IgD-negative memory B cell (primary cell): ENCODE measurements at regions not wholly inside any gene's neighbourhood (a gene's known extent, or its start where the extent isn't known, plus 50 kb on each side); places are given as distances from the start of the nearest gene placed in this dataset.
A peak's percentile ranks its signal among the peaks of the same experiment; 100 is the strongest.
"Not testable (repeated sequence)": the region's sequence is repeated elsewhere in the genome, so short reads cannot be mapped to it uniquely, and the experiment has no call there.

ENCODE experiments used
- H3K27ac Mint-ChIP-seq, 3 donors: one replicate each; pipeline ENCODE4 v1.8.0; 2020 to 2022; ENCODE audit warnings: mild to moderate bottlenecking in 3 of 3, mixed read lengths in 3 of 3, moderate library complexity in 1 of 3
- H3K27me3 Mint-ChIP-seq: one replicate; pipeline ENCODE4 v1.8.0; 2021; ENCODE audit warnings: mixed read lengths
- H3K36me3 Mint-ChIP-seq: one replicate; pipeline ENCODE4 v1.8.0; 2020; ENCODE audit warnings: mild to moderate bottlenecking, mixed read lengths
- H3K4me1 Mint-ChIP-seq, 3 donors: one replicate each; pipeline ENCODE4 v1.8.0; 2020 to 2022; ENCODE audit warnings: mixed read lengths in 3 of 3, mild to moderate bottlenecking in 1 of 3
- H3K4me3 Mint-ChIP-seq, 4 donors: one replicate each; pipeline ENCODE4 v1.8.0; 2020 to 2022; ENCODE audit warnings: mild to moderate bottlenecking in 4 of 4, mixed read lengths in 4 of 4, moderate library complexity in 3 of 4
- H3K9me3 Mint-ChIP-seq, 3 donors: one replicate each; pipeline ENCODE4 v1.8.0; 2020 to 2021; ENCODE audit warnings: mixed read lengths in 3 of 3, mild to moderate bottlenecking in 1 of 3

DNA sequence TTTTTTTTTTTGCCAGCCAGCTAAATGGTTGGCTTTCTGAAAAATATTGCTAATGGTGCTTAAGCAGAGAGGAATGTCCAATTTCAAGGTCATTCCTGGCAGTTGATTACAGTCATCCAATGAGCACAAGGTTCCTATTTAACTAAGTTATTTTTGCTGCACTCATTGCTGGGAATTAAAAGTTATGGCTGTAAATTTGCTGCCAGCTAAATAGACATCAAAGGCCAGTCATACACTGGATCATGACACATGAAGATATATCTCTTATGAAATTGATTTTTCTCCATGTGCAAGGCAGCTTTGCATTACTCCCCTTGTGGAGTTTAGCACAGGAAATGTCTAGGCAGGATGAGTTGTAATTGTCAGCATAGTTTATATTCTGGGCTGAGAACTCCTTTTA is 1898.4 kb upstream of the CELF4 start:
- Mint-ChIP-seq H3K4me1 (no peaks in the 10 kb centered on the region), H3K36me3 (no peaks in the 10 kb centered on the region), H3K27me3 (no peaks in the 10 kb centered on the region), H3K4me3 (no peak overlapping the region), H3K9me3 (peaks cover 0 to 4% (median 1%) of the 10 kb centered on the region in 3 donors), H3K27ac (no peak overlapping the region)

DNA sequence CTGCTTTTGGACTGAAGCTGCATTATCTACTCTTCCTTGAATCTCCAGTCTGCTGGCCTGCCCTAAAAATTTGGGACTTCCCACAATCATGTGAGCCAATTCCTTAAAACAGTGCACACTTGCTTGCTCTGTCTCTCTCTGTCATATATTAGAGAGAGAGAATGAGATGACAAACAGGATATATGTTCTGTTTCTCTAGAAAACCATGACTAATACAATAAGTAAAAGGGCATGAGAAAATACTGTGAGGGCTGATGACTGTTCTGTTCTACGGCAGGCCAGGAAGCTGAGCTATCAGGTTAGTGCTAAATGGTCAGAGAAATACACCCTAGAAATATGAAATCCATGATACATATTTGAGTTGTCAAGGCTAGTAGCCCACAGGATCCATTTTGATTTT is 1896.8 kb upstream of the CELF4 start:
- Mint-ChIP-seq H3K4me1 (no peaks in the 10 kb centered on the region), H3K9me3 (peaks cover 1 to 8% (median 2%) of the 10 kb centered on the region in 3 donors), H3K4me3 (no peak overlapping the region), H3K36me3 (no peaks in the 10 kb centered on the region), H3K27me3 (no peaks in the 10 kb centered on the region), H3K27ac (no peak overlapping the region)

DNA sequence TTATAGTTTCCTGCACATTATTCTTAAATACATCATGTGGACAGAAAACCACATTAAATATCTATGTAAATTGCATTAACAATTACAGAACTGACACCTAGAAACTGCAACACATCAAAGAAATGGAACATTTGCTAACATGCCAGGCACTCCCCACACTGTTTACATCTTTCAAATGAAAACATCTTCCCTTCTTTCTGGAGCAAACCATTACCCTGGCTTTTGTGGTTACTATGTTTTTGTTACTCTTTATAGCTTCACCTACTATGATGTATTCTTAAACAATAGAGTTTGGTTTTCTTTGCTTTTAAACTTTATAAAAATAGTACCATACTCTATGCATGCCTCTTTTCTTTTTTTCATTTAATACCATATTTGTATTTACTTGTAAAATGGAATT is 1894.5 kb upstream of the CELF4 start:
- H3K27me3 Mint-ChIP-seq: no peaks in the 10 kb centered on the region
- H3K27ac Mint-ChIP-seq: no peak overlapping the region
- H3K4me1 Mint-ChIP-seq: no peaks in the 10 kb centered on the region
- H3K36me3 Mint-ChIP-seq: no peaks in the 10 kb centered on the region
- no peak overlapping the region for H3K4me3 Mint-ChIP-seq
- peaks cover 2 to 6% (median 4%) of the 10 kb centered on the region in 3 donors for H3K9me3 Mint-ChIP-seq

DNA sequence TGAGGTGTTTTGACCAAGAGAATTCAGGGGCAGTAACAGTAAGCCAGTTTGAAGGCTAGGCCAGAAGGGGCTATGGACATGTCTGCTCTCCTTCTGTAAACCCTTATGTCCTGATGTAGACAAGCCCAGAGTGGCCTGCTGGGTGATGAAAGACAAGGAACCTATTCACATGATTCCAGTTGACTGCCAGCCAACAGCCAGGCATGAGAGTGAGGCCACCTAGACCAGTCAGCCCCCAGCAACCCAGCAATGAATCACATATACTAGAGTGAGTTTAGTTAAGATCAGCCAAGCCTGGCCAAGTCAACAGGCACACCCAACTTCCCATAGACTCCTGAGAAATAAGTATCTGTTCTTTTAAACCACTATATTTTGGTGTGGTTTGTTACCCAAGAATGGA is 1889.7 kb upstream of the CELF4 start:
- Mint-ChIP-seq H3K27me3 (no peaks in the 10 kb centered on the region), H3K4me3 (no peak overlapping the region)

DNA sequence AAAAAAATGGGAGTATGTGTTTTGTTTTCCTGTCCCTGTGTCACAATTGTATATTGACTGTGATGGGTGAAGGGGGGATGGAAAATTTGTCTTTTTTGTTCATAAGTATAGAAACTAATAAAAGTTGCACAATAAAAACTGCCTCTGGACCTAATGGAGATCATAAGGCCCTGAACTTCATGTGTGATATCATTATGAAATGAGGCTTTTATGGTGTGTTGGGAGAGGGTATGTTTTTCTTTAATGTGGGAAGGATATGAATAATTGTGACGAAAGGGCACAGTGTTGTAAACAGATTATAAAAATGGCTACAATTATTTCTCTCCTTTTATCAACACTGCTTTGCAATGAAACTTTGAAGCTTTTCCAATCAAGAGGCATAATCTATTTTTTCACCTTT is 1889.3 kb upstream of the CELF4 start:
- Mint-ChIP-seq H3K4me1 (no peaks in the 10 kb centered on the region), H3K27ac (no peak overlapping the region), H3K27me3 (no peaks in the 10 kb centered on the region), H3K4me3 (no peak overlapping the region), H3K36me3 (no peaks in the 10 kb centered on the region), H3K9me3 (peaks cover 4 to 16% (median 6%) of the 10 kb centered on the region in 3 donors)

More for the DNA sequence above, 1889.7 kb upstream of the CELF4 start:
- no peaks in the 10 kb centered on the region for H3K36me3 Mint-ChIP-seq
- H3K27ac Mint-ChIP-seq: peak overlapping the region in 1 of 3 donors; percentile 76
- H3K4me1 Mint-ChIP-seq: no peaks in the 10 kb centered on the region
- H3K9me3 Mint-ChIP-seq: peaks cover 4 to 16% (median 6%) of the 10 kb centered on the region in 3 donors

DNA sequence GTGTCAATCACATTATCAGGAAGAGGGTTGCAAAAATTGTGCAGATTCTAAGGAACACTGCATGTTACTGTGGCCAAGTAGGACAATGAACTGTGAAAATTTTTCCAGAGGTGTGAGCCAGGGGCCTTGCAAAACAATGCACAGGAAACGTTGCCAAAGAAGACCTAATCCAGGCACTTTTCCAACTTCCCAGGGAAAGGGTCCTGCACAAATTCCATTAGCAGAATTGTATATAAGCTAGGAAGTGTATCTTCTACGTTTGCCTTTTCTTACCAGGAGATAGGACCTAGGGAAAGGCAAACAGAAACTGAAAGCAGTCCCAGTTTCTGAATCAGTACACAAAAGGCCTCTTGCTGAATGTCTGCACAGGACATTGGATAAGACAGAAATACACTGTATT is 1888.3 kb upstream of the CELF4 start:
- no peaks in the 10 kb centered on the region for H3K27me3 Mint-ChIP-seq
- H3K4me1 Mint-ChIP-seq: no peaks in the 10 kb centered on the region
- no peak overlapping the region for H3K4me3 Mint-ChIP-seq
- H3K27ac Mint-ChIP-seq: peak overlapping the region in 1 of 3 donors; percentile 39
- H3K9me3 Mint-ChIP-seq: peaks cover 4 to 17% (median 6%) of the 10 kb centered on the region in 3 donors
- H3K36me3 Mint-ChIP-seq: no peaks in the 10 kb centered on the region

GRCh38 chr18:39453356-39453755 is 1887.8 kb upstream of the CELF4 start:
- no peaks in the 10 kb centered on the region for H3K36me3 Mint-ChIP-seq
- peaks cover 4 to 16% (median 6%) of the 10 kb centered on the region in 3 donors for H3K9me3 Mint-ChIP-seq
- H3K4me3 Mint-ChIP-seq: no peak overlapping the region
- peak overlapping the region in 1 of 3 donors; percentile 39 for H3K27ac Mint-ChIP-seq
- H3K4me1 Mint-ChIP-seq: no peaks in the 10 kb centered on the region
- H3K27me3 Mint-ChIP-seq: no peaks in the 10 kb centered on the region

GRCh38 chr18:39450958-39451357 is 1885.4 kb upstream of the CELF4 start:
- H3K9me3 Mint-ChIP-seq: peaks cover 5 to 21% (median 12%) of the 10 kb centered on the region in 3 donors

GRCh38 chr18:39449566-39449965 is 1884.0 kb upstream of the CELF4 start:
- Mint-ChIP-seq H3K27me3 (no peaks in the 10 kb centered on the region), H3K36me3 (no peaks in the 10 kb centered on the region), H3K4me1 (no peaks in the 10 kb centered on the region), H3K4me3 (no peak overlapping the region), H3K9me3 (peaks cover 6 to 21% (median 13%) of the 10 kb centered on the region in 3 donors), H3K27ac (no peak overlapping the region)

More at GRCh38 chr18:39450958-39451357, 1885.4 kb upstream of the CELF4 start:
- H3K27ac Mint-ChIP-seq: no peak overlapping the region
- no peaks in the 10 kb centered on the region for H3K4me1 Mint-ChIP-seq
- H3K36me3 Mint-ChIP-seq: no peaks in the 10 kb centered on the region
- no peak overlapping the region for H3K4me3 Mint-ChIP-seq
- H3K27me3 Mint-ChIP-seq: no peaks in the 10 kb centered on the region

DNA sequence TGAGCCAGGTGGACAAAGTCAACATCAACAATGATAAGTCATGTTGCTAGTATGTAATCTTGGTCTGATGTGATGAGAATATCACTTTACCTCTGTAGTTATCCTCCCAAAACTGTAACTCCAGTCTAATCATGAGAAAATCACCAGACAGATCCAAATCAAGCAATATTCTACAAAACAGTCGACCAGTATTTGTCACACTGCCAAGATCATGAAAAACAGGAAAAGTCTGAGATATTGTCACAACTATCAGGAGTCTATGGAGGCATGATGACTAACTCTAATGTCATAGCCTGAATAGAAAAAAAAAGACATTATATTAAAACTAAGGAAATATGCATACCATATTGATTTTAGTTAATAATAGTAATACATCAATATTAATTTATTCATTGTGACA is 1883.3 kb upstream of the CELF4 start:
- Mint-ChIP-seq H3K36me3 (no peaks in the 10 kb centered on the region), H3K27me3 (no peaks in the 10 kb centered on the region), H3K4me1 (no peaks in the 10 kb centered on the region), H3K27ac (no peak overlapping the region), H3K9me3 (peaks cover 10 to 20% (median 13%) of the 10 kb centered on the region in 3 donors), H3K4me3 (no peak overlapping the region)

- H3K4me3 Mint-ChIP-seq, H3K4me1 Mint-ChIP-seq, H3K27me3 Mint-ChIP-seq, H3K27ac Mint-ChIP-seq, H3K36me3 Mint-ChIP-seq: not testable (repeated sequence)
- peaks cover 9 to 11% (median 9%) of the 10 kb centered on the region in 3 donors for H3K9me3 Mint-ChIP-seq
Measured at GRCh38 chr18:39444957-39445356, 1879.4 kb upstream of the CELF4 start.

DNA sequence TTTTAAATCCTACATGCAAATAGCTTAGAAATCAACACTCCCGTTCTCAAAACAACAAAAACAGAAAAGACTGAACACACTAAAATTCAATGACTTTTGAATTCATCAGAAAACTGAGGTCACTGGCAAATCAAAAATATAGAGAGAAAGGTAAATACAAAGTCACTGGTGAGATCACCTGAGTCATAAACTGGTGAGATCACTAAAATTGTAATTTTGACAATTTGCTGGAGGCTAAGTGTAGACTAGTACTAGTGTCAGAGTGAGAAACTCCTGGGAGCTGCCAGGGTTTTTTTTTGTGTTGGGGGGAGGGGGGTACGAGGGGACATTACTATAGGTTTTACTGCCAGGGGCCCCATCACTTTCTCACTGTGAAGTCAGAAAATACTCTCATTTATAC is 1876.0 kb upstream of the CELF4 start:
- H3K27ac Mint-ChIP-seq: no peak overlapping the region
- peaks cover 1% of the 10 kb centered on the region for H3K36me3 Mint-ChIP-seq
- H3K4me1 Mint-ChIP-seq: no peaks in the 10 kb centered on the region
- H3K4me3 Mint-ChIP-seq: no peak overlapping the region
- H3K27me3 Mint-ChIP-seq: no peaks in the 10 kb centered on the region
- H3K9me3 Mint-ChIP-seq: peaks cover 7 to 13% (median 9%) of the 10 kb centered on the region in 3 donors

DNA sequence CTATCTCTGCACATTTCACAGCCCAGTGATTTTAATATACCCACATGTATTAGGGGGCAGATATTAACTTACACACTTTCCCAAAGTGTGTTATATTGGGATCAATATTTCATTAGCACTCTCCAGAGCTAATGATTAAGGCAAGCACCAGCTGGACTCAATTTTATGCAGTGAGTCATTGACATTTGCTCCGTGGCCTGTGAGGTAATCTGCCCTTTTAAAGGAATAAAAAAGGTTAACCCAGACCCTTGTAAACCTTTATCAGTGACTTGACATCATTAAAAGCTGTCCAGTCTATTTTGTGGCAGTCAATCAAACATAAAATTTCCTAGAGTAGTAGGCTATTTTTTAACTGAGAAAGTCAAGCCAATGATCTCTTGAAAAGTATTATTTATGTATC is 1870.4 kb upstream of the CELF4 start:
- Mint-ChIP-seq H3K27ac (no peak overlapping the region), H3K4me1 (no peaks in the 10 kb centered on the region), H3K36me3 (peaks cover 1% of the 10 kb centered on the region), H3K27me3 (no peaks in the 10 kb centered on the region), H3K9me3 (peaks cover 0 to 24% (median 5%) of the 10 kb centered on the region in 3 donors), H3K4me3 (no peak overlapping the region)

DNA sequence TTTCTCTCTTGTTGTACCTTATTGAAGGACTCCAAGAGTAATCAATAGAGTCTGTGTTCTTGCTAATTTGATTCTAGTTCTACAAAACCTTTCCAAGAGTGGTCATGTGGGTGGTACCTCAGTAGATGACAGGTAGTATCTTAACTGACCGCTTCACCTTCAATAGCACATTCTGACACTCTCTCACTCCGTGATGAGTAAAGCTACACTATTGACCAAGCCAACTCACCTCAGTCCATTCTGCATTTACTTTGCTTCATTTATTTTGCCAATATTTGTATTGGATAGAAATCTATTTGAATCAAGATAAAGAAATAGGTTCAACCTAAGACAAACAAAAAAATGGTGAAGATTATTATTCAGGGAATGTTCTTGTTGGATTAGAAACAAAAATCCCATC is 1869.6 kb upstream of the CELF4 start:
- Mint-ChIP-seq H3K36me3 (peaks cover 1% of the 10 kb centered on the region), H3K9me3 (peaks cover 0 to 24% (median 5%) of the 10 kb centered on the region in 3 donors), H3K27ac (no peak overlapping the region)

GRCh38 chr18:39434223-39434920 is 1868.8 kb upstream of the CELF4 start:
- Mint-ChIP-seq H3K4me3 (no peak overlapping the region), H3K27ac (no peak overlapping the region), H3K4me1 (no peaks in the 10 kb centered on the region), H3K9me3 (peaks cover 0 to 24% (median 5%) of the 10 kb centered on the region in 3 donors), H3K36me3 (peaks cover 1% of the 10 kb centered on the region), H3K27me3 (no peaks in the 10 kb centered on the region)

More for the DNA sequence above, 1869.6 kb upstream of the CELF4 start:
- H3K27me3 Mint-ChIP-seq: no peaks in the 10 kb centered on the region
- H3K4me3 Mint-ChIP-seq: no peak overlapping the region
- H3K4me1 Mint-ChIP-seq: no peaks in the 10 kb centered on the region

DNA sequence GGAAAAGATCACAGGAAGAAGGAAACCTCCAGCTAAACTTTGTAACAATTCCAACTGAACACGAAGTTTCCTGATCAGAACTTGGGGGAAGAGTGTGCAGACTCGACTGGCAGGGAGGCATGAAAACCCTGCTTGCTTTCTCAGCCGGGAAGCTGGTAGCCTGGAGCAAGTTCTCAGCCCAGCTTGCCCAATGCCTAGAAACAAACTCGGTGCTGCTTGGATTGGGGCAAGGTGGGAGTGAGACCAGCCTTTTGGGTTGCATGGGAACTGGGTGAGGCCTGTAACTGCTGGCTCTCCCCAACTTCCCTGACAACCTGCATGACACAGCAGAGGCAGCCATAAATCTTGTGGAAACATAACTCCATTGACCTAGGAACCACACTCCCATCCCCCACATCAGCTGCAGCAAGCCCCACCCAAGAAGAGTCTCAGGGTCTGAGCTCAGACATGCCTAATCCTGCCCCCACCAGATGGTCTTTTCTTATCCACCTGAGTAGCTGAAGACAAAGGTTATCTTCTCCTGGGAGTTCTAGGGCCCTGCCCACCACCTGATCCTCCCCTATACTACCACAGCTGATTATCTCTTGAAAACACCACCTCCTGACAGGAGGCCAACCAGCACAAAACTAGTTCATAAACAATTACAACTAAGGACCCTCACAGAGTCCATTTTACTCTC is 1859.7 kb upstream of the CELF4 start:
- Mint-ChIP-seq H3K27me3 (no peaks in the 10 kb centered on the region), H3K4me3 (no peak overlapping the region), H3K9me3 (peaks cover 6 to 10% (median 10%) of the 10 kb centered on the region in 3 donors), H3K27ac (no peak overlapping the region), H3K4me1 (no peaks in the 10 kb centered on the region), H3K36me3 (no peaks in the 10 kb centered on the region)
